Spleen (tissue), 7 donors: ENCODE measurements at regions not wholly inside any gene's neighbourhood (a gene's known extent, or its start where the extent isn't known, plus 50 kb on each side); places are given as distances from the start of the nearest gene placed in this dataset.

Experiments
- CTCF ChIP-seq, 11 experiments: fragments of 200-600 bp in 7 of 11; fragments of 450-650 bp in 4 of 11; sonication (generic) in 4 of 11; IDR thresholded peaks in 8 of 11; conservative IDR thresholded peaks in 3 of 11; 1 replicate in 7 of 11; 2 replicates in 4 of 11; pipeline versions ENCODE4 v1.4.0 to v1.8.0; 2016 to 2021; ENCODE audit warnings: antibody characterized with exemption in 11 of 11, inconsistent platforms in 4 of 11, mild to moderate bottlenecking in 1 of 11
- POLR2A ChIP-seq, 3 donors: fragments of 450-650 bp; IDR thresholded peaks; one replicate each; pipeline ENCODE4 v1.5.1; 2017; ENCODE audit warnings: antibody characterized with exemption in 3 of 3, mild to moderate bottlenecking in 1 of 3
- POLR2AphosphoS5 ChIP-seq, 3 donors: sonication (generic); formaldehyde crosslinking; IDR thresholded peaks; one replicate each; pipeline ENCODE4 v1.5.1; 2017; ENCODE audit warnings: antibody characterized with exemption in 3 of 3
- donor health status: DM: no; HTN: no; CAD: no; lungs with moderate emphysema.
- donor health status: DM: no; HTN: no; CAD: no.
- donor health status: DM: no; HTN: no; CAD: no.

GRCh38 chr20:50389438-50389807 is 120.8 kb upstream of the PTPN1 start:
- no peak for TF ChIP-seq CTCF (IDR thresholded peaks at IDR 0.05 in 8 of 11, conservative IDR thresholded peaks at IDR 0.05 in 3 of 11)
- no peak for TF ChIP-seq POLR2A (IDR thresholded peaks at IDR 0.05)
- TF ChIP-seq POLR2AphosphoS5 (IDR thresholded peaks at IDR 0.05) = no peak
